ENCODE measurements at regions not wholly inside any gene's neighbourhood (a gene's known extent, or its start where the extent isn't known, plus 50 kb on each side); places are given as distances from the start of the nearest gene placed in this dataset.

GRCh38 chr2:226429476-226429875 is 370.1 kb downstream of the IRS1 start:
- no peak for TF ChIP-seq CTCF (IDR thresholded peaks at IDR 0.05; ENCODE audit: low read depth, low read length, missing control alignments)
- H3K4me3 ChIP-seq (replicated peaks; ENCODE audit: low read depth, low read length): no peak overlapping the region
- DNase-seq (ENCODE audit: extremely low read depth, low read depth): no peak

GRCh38 chr2:226427538-226428307 is 371.9 kb downstream of the IRS1 start:
- DNase-seq (ENCODE audit: extremely low read depth, low read depth): peak; percentile 85
- no peak overlapping the region for H3K4me3 ChIP-seq (replicated peaks; ENCODE audit: low read depth, low read length)
- TF ChIP-seq CTCF (IDR thresholded peaks at IDR 0.05; ENCODE audit: low read depth, low read length, missing control alignments): no peak

GRCh38 chr2:226426292-226426736 is 373.3 kb downstream of the IRS1 start:
- no peak overlapping the region for H3K4me3 ChIP-seq (replicated peaks; ENCODE audit: low read depth, low read length)
- no peak for TF ChIP-seq CTCF (IDR thresholded peaks at IDR 0.05; ENCODE audit: low read depth, low read length, missing control alignments)
- peak; percentile 62 for DNase-seq (ENCODE audit: extremely low read depth, low read depth)

GRCh38 chr2:226424971-226425370 is 374.6 kb downstream of the IRS1 start:
- TF ChIP-seq CTCF (IDR thresholded peaks at IDR 0.05; ENCODE audit: low read depth, low read length, missing control alignments): no peak
- H3K4me3 ChIP-seq (replicated peaks; ENCODE audit: low read depth, low read length): no peak overlapping the region
- no peak for DNase-seq (ENCODE audit: extremely low read depth, low read depth)

- no peak overlapping the region for H3K4me3 ChIP-seq (replicated peaks; ENCODE audit: low read depth, low read length)
- DNase-seq (ENCODE audit: extremely low read depth, low read depth): no peak
- no peak for TF ChIP-seq CTCF (IDR thresholded peaks at IDR 0.05; ENCODE audit: low read depth, low read length, missing control alignments)
Measured at GRCh38 chr2:226423498-226423960, 376.1 kb downstream of the IRS1 start.

- DNase-seq (ENCODE audit: extremely low read depth, low read depth): no peak
- no peak for TF ChIP-seq CTCF (IDR thresholded peaks at IDR 0.05; ENCODE audit: low read depth, low read length, missing control alignments)
- H3K4me3 ChIP-seq (replicated peaks; ENCODE audit: low read depth, low read length): no peak overlapping the region
Measured at GRCh38 chr2:226420646-226421045, 379.0 kb downstream of the IRS1 start.

Data from HFF-Myc (cell line).